OCI-LY3 (cell line): ENCODE measurements at regions not wholly inside any gene's neighbourhood (a gene's known extent, or its start where the extent isn't known, plus 50 kb on each side); places are given as distances from the start of the nearest gene placed in this dataset.

Experiments
- EZH2phosphoT487 ChIP-seq: fragments of 200-600 bp; shearing (Covaris generic); IDR thresholded peaks from 2 replicates; pipeline ENCODE4 v1.6.1; 2018; ENCODE audit warnings: antibody characterized with exemption, mixed run types, low read depth
- TF ChIP-seq, protein P1 (sequence below): fragments of 200-600, 300-600 bp; sonication (generic); IDR thresholded peaks from 2 replicates; pipeline ENCODE4 v1.5.1; 2014; ENCODE audit warnings: antibody characterized with exemption, low read length, low read depth

DNA sequence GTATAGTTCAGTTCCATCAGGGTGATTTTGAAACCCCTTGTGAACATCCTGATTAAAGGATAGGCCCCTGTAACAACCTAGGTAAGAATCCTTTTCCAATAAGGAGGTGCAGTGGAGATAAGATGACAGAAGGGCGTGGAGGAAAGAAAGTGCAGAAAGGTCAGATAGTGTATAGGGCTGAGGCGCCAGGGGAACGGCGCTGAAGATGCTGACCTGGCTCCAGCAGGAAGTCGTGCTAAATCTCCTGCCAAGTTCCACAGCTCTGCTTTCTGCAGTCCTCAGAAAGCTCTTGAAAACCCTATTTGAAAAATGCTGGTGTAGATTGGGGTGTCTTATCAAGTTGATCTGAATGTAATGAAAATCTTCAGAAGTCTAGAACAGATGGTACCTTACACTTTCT, 221.7 kb downstream of the COG6 start:
- TF ChIP-seq, protein P1, sequence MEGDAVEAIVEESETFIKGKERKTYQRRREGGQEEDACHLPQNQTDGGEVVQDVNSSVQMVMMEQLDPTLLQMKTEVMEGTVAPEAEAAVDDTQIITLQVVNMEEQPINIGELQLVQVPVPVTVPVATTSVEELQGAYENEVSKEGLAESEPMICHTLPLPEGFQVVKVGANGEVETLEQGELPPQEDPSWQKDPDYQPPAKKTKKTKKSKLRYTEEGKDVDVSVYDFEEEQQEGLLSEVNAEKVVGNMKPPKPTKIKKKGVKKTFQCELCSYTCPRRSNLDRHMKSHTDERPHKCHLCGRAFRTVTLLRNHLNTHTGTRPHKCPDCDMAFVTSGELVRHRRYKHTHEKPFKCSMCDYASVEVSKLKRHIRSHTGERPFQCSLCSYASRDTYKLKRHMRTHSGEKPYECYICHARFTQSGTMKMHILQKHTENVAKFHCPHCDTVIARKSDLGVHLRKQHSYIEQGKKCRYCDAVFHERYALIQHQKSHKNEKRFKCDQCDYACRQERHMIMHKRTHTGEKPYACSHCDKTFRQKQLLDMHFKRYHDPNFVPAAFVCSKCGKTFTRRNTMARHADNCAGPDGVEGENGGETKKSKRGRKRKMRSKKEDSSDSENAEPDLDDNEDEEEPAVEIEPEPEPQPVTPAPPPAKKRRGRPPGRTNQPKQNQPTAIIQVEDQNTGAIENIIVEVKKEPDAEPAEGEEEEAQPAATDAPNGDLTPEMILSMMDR = no peak
- TF ChIP-seq EZH2phosphoT487 = no peak
